Heart left ventricle (tissue), 16 donors: ENCODE measurements at regions not wholly inside any gene's neighbourhood (a gene's known extent, or its start where the extent isn't known, plus 50 kb on each side); places are given as distances from the start of the nearest gene placed in this dataset.

Source experiments
- ATAC-seq, 4 donors: fragments of 200-7000 bp; cut with Tn5 transposase; one replicate each; pipeline ENCODE4 v1.9.1; 2020 to 2022; ENCODE audit warnings: moderate library complexity in 4 of 4, mild to moderate bottlenecking in 3 of 4, moderate number of reproducible peaks in 1 of 4
- DNase-seq, 5 donors: peaks; one replicate each; pipeline ENCODE4 v3.0.0-alpha.2; 2020
- H3K27ac ChIP-seq, 12 donors: fragments of 200-600 bp; sonication (generic) in 4 of 12; one replicate each; pipeline versions ENCODE4 v1.5.0 to v1.8.0; 2016 to 2022; ENCODE audit warnings: mild to moderate bottlenecking in 2 of 12
- H3K27me3 ChIP-seq, 9 donors: fragments of 200-600 bp; sonication (generic) in 2 of 9; one replicate each; pipeline versions ENCODE4 v1.5.1 to v1.8.0; 2016 to 2022; ENCODE audit warnings: mild to moderate bottlenecking in 3 of 9
- H3K36me3 ChIP-seq, 9 donors: fragments of 200-600 bp; sonication (generic) in 2 of 9; one replicate each; pipeline versions ENCODE4 v1.5.0 to v1.8.0; 2018 to 2022; ENCODE audit warnings: mild to moderate bottlenecking in 2 of 9
- H3K4me1 ChIP-seq, 12 donors: fragments of 200-600 bp; sonication (generic) in 4 of 12; one replicate each; pipeline versions ENCODE4 v1.5.0 to v1.8.0; 2016 to 2022; ENCODE audit warnings: mild to moderate bottlenecking in 3 of 12
- H3K4me3 ChIP-seq, 12 donors: fragments of 200-600 bp; sonication (generic) in 4 of 12; one replicate each; pipeline versions ENCODE4 v1.5.0 to v1.8.0; 2017 to 2022; ENCODE audit warnings: mild to moderate bottlenecking in 9 of 12, moderate library complexity in 4 of 12
- H3K9me3 ChIP-seq, 12 donors: fragments of 200-600 bp; sonication (generic) in 4 of 12; one replicate each; pipeline versions ENCODE4 v1.5.0 to v1.8.0; 2016 to 2022; ENCODE audit warnings: mild to moderate bottlenecking in 1 of 12
- POLR2A ChIP-seq, 2 donors: fragments of 450-650 bp; IDR thresholded peaks; one replicate each; pipeline ENCODE4 v1.6.1; 2017; ENCODE audit warnings: antibody characterized with exemption in 2 of 2, mild to moderate bottlenecking in 2 of 2, moderate library complexity in 2 of 2
- WGBS, 4 donors: extraction: QIAGEN DNeasy Blood & Tissue Kit in 2 of 4; methylation state at CpG; one replicate each; pipeline versions ENCODE4 v1.1.5 to v1.1.7; 2013 to 2018; 5-methylcytosine and 5-hydroxymethylcytosine counted together
- intact Hi-C, 10 donors: fragments of 100-400 bp; cut with DNase I; formaldehyde crosslinking; loops; one replicate each; pipeline versions ENCODE4 v1.11.1 to v1.14.2; 2022
- TF ChIP-seq, protein P1 (sequence below), 12 donors: fragments of 200-600 bp; sonication (generic) in 4 of 12; IDR thresholded peaks; one replicate each; pipeline versions ENCODE4 v1.5.0 to v1.8.0; 2018 to 2022; ENCODE audit warnings: antibody characterized with exemption in 12 of 12, mild to moderate bottlenecking in 5 of 12
- donor health status: ischemic (EF 13 %, LVEDD 7.1; RV severe dilation, severe dysfunction).
- donor health status: healthy with polysubstance abuse.
- donor health status: DM: no; HTN: yes; CAD: no.
- donor health status: DM: no; HTN: no; CAD: no.
- donor health status: ischemic (EF 25% LVEDD 6.9; RV normal size, moderate dysfunction).
- donor health status: ischemic (EF 25% LVEDD 5.7; RV mildly dilated, moderate dysfunction).
- donor health status: healthy.
- donor health status: DM: yes; HTN: yes; CAD: no.
- donor health status: ischemic (EF 35%, LVEDD 5.7; RV mildly dilated, moderate dysfunction).
- donor health status: nonischemic (EF 11% LVEDD 7.7; RV severe dilation, severe dysfunction).
- donor health status: DM: yes; HTN: yes; CAD: no.
- donor health status: PGD.
- donor health status: ischemic (EF 29% LVEDD 5.4; RV normal size, mild dysfunction).
- donor health status: nonischemic (EF 23%, LVEDD 6.1; RV moderate dilation, normal function).

DNA sequence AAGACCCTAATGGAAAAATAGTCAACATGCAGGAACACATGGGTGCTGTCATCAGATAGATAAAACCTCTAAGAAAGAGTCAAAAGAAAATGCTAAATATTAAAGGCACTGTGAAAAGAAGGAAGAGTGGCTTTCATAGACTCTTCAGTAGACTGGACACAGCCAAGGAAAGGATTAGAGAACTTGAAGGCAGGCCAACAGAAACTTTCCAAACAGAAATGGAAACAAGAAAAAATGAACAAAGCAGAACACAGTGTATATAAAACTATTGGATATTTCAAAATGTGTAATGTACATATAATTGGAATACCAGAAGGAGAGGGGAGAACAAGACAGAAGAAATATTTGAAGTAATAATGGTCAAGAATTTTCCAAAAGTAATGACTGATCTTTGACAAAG lies 431.9 kb downstream of the MATN1 start:
- Histone ChIP-seq H3K4me3 (no peak overlapping the region), H3K9me3 (no peaks in the 10 kb centered on the region), H3K4me1 (peaks cover 0 to 4% (median 0%) of the 10 kb centered on the region in 12 donors), H3K27me3 (peaks cover 0 to 9% (median 0%) of the 10 kb centered on the region in 9 donors), H3K36me3 (no peaks in the 10 kb centered on the region), H3K27ac (no peak overlapping the region)
- DNase-seq = no peak
- intact Hi-C loops = no loop called here
- no peak for ATAC-seq
- TF ChIP-seq POLR2A (IDR thresholded peaks at IDR 0.05) = no peak
- TF ChIP-seq, protein P1, sequence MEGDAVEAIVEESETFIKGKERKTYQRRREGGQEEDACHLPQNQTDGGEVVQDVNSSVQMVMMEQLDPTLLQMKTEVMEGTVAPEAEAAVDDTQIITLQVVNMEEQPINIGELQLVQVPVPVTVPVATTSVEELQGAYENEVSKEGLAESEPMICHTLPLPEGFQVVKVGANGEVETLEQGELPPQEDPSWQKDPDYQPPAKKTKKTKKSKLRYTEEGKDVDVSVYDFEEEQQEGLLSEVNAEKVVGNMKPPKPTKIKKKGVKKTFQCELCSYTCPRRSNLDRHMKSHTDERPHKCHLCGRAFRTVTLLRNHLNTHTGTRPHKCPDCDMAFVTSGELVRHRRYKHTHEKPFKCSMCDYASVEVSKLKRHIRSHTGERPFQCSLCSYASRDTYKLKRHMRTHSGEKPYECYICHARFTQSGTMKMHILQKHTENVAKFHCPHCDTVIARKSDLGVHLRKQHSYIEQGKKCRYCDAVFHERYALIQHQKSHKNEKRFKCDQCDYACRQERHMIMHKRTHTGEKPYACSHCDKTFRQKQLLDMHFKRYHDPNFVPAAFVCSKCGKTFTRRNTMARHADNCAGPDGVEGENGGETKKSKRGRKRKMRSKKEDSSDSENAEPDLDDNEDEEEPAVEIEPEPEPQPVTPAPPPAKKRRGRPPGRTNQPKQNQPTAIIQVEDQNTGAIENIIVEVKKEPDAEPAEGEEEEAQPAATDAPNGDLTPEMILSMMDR (IDR thresholded peaks at IDR 0.05) = no peak

DNA sequence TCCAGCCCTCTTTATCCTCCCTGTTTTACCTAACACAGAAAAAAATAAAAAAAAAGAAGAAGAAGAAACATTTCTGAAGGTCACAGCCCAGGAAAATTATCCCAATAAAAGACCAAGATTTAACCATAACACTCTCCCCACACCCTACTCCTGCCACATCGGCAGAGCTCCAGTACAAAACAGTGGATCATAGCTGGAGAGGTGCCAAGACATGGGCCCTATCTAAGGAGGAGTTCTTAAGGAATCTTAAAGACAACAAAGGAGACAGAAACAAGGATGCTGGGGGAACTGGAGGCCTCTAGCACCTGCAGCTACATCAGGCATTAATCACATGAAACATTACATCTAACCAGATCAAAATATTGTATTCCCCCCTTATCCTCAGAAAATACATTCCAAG lies 432.8 kb downstream of the MATN1 start:
- Histone ChIP-seq H3K9me3 (no peaks in the 10 kb centered on the region), H3K27me3 (peaks cover 0 to 9% (median 0%) of the 10 kb centered on the region in 9 donors), H3K4me1 (peaks cover 0 to 4% (median 0%) of the 10 kb centered on the region in 12 donors), H3K36me3 (no peaks in the 10 kb centered on the region), H3K4me3 (no peak overlapping the region), H3K27ac (no peak overlapping the region)
- TF ChIP-seq, protein P1 (IDR thresholded peaks at IDR 0.05) = no peak
- TF ChIP-seq POLR2A (IDR thresholded peaks at IDR 0.05) = no peak
- intact Hi-C loops = no loop called here
- DNase-seq (no peak), ATAC-seq (no peak)
- 31 to 46% (median 34%) methylated on average over 1 of the region's 1 CpG for WGBS, 4 donors

DNA sequence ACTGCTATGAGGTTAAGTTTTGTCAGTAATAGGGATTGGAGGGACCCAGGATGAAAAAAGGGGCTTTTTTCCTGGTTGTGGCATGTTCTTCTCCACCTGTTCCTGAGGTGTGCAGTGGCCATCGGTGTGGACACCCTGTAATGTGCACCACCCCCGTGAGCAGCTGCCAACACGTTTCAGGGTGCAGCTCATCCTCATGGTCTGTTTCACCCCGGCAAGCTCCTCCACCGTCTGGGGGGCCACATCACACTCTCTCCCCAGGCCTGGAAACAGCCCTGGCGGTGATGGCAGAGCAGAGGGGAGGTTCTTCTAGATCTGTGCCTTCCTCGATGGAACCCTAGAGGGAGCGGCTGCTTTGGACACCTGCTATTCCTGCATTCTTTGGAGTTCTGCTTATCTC lies 435.4 kb downstream of the MATN1 start:
- Histone ChIP-seq H3K36me3 (no peaks in the 10 kb centered on the region), H3K4me1 (peaks cover 0 to 4% (median 0%) of the 10 kb centered on the region in 12 donors), H3K27me3 (peaks cover 0 to 9% (median 0%) of the 10 kb centered on the region in 9 donors), H3K27ac (no peak overlapping the region), H3K9me3 (no peaks in the 10 kb centered on the region), H3K4me3 (no peak overlapping the region)
- 88 to 90% (median 89%) methylated on average over 8 of the region's 8 CpGs for WGBS, 4 donors
- intact Hi-C loops = no loop called here
- no peak for ATAC-seq
- TF ChIP-seq, protein P1 (IDR thresholded peaks at IDR 0.05) = no peak
- no peak for TF ChIP-seq POLR2A (IDR thresholded peaks at IDR 0.05)
- DNase-seq = no peak

DNA sequence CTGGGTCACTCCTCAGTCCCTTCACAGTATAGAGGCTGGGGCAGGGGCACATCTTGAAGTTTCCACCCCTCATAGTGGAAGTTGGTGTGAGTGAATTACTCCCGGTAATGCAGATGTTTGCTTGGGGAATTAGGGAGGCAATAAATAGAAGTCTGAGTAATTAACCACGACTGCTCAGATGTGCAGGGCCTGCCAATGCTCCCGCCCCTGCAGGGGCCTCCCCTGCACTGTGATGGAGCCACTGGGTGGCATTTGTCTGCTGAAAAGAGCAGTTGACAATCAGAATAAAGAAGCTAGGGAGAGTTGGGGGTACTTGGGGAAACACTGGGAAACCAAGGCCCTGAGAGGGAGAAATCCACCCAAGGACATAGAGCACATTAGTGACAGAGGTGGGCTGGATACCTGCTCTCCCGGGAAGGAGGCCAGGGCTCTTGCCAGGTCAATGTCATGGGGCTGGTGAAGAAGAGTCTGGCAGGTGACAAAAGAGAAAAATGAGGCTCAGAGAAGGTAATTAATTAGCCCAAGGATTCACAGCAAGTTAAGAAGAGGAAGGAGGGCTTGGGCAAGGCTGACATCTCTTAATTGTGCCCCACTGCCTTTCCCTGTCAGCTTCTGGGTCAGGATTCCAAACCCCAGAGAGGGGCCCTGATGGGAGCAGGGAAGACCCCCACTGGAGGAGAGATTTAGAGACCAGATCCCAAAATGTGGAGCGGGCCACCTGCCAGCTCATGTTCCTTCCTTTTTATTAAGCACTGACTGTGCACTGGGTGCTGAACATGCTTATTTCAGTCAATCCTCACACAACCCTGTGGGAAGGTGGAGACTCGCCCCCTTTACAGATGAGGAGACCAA lies 436.2 kb downstream of the MATN1 start:
- no peaks in the 10 kb centered on the region for H3K36me3 ChIP-seq
- peaks cover 0 to 9% (median 0%) of the 10 kb centered on the region in 9 donors for H3K27me3 ChIP-seq
- no peak overlapping the region for H3K27ac ChIP-seq
- peaks cover 0 to 4% (median 0%) of the 10 kb centered on the region in 12 donors for H3K4me1 ChIP-seq
- intact Hi-C loops = no loop called here
- DNase-seq (peak in 1 of 5 donors; percentile 13), ATAC-seq (peak in 3 of 4 donors; percentile 50 to 74 (median 74))
- WGBS, 4 donors = 42 to 60% (median 48%) methylated on average over 6 of the region's 6 CpGs
- no peak overlapping the region for H3K4me3 ChIP-seq
- TF ChIP-seq, protein P1 (IDR thresholded peaks at IDR 0.05) = no peak
- no peak for TF ChIP-seq POLR2A (IDR thresholded peaks at IDR 0.05)
- no peaks in the 10 kb centered on the region for H3K9me3 ChIP-seq
